Mesothelial cell of epicardium (in vitro differentiated cells): ENCODE measurements at regions not wholly inside any gene's neighbourhood (a gene's known extent, or its start where the extent isn't known, plus 50 kb on each side); places are given as distances from the start of the nearest gene placed in this dataset.

Source experiments
- DNase-seq, 2 experiments: peaks; one replicate each; pipeline ENCODE4 v3.0.0; 2021; ENCODE audit warnings: low spot score in 2 of 2; ENCODE audit not compliant: unreplicated experiment in 2 of 2
- H3K27ac Mint-ChIP-seq: 2 replicates; pipeline ENCODE4 v1.8.0; 2021; ENCODE audit warnings: mixed read lengths
- H3K27me3 Mint-ChIP-seq: 2 replicates; pipeline ENCODE4 v1.8.0; 2021; ENCODE audit warnings: low read depth, mixed read lengths
- H3K36me3 Mint-ChIP-seq: 2 replicates; pipeline ENCODE4 v1.8.0; 2021; ENCODE audit warnings: mixed read lengths
- H3K4me1 Mint-ChIP-seq: 2 replicates; pipeline ENCODE4 v1.8.0; 2021; ENCODE audit warnings: mixed read lengths
- H3K4me3 Mint-ChIP-seq: 2 replicates; pipeline ENCODE4 v1.8.0; 2021; ENCODE audit warnings: mild to moderate bottlenecking, moderate library complexity, mixed read lengths
- H3K9me3 Mint-ChIP-seq: 2 replicates; pipeline ENCODE4 v1.8.0; 2021; ENCODE audit warnings: mixed read lengths
- CTCF ChIP-seq: fragments of 200-600 bp; sonication (generic); IDR thresholded peaks from one replicate; pipeline ENCODE4 v1.5.0; 2021; ENCODE audit warnings: antibody characterized with exemption; ENCODE audit not compliant: unreplicated experiment

- peaks cover 6% of the 10 kb centered on the region for H3K4me1 Mint-ChIP-seq
- no peak for TF ChIP-seq CTCF
- no peaks in the 10 kb centered on the region for H3K27me3 Mint-ChIP-seq
- H3K36me3 Mint-ChIP-seq: peaks cover 8% of the 10 kb centered on the region
- no peak overlapping the region for H3K27ac Mint-ChIP-seq
- peaks cover 24% of the 10 kb centered on the region for H3K9me3 Mint-ChIP-seq
- no peak overlapping the region for H3K4me3 Mint-ChIP-seq
- DNase-seq: no peak
Observed at GRCh38 chr10:36050763-36051499, 408.8 kb upstream of the FZD8 start.

GRCh38 chr10:36048780-36049179 lies 406.7 kb upstream of the FZD8 start:
- no peak for DNase-seq
- H3K27me3 Mint-ChIP-seq: no peaks in the 10 kb centered on the region
- no peak overlapping the region for H3K27ac Mint-ChIP-seq
- H3K36me3 Mint-ChIP-seq: no peaks in the 10 kb centered on the region
- H3K4me3 Mint-ChIP-seq: no peak overlapping the region
- peaks cover 8% of the 10 kb centered on the region for H3K9me3 Mint-ChIP-seq
- no peak for TF ChIP-seq CTCF
- peaks cover 6% of the 10 kb centered on the region for H3K4me1 Mint-ChIP-seq

- DNase-seq: no peak
- TF ChIP-seq CTCF: no peak
- Mint-ChIP-seq H3K4me1 (peaks cover 6% of the 10 kb centered on the region), H3K27me3 (no peaks in the 10 kb centered on the region), H3K9me3 (peaks cover 10% of the 10 kb centered on the region), H3K36me3 (no peaks in the 10 kb centered on the region), H3K4me3 (no peak overlapping the region), H3K27ac (no peak overlapping the region)
Observed at GRCh38 chr10:36048236-36048635, 406.1 kb upstream of the FZD8 start.

GRCh38 chr10:36042135-36042534 lies 400.0 kb upstream of the FZD8 start:
- H3K27ac Mint-ChIP-seq: no peak overlapping the region
- DNase-seq: no peak
- TF ChIP-seq CTCF: no peak
- peaks cover 12% of the 10 kb centered on the region for H3K9me3 Mint-ChIP-seq
- peaks cover 1% of the 10 kb centered on the region for H3K4me1 Mint-ChIP-seq
- H3K4me3 Mint-ChIP-seq: no peak overlapping the region
- no peaks in the 10 kb centered on the region for H3K36me3 Mint-ChIP-seq
- H3K27me3 Mint-ChIP-seq: no peaks in the 10 kb centered on the region

GRCh38 chr10:36038316-36038955 lies 396.3 kb upstream of the FZD8 start:
- Mint-ChIP-seq H3K9me3 (peaks cover 5% of the 10 kb centered on the region), H3K4me1 (peaks cover 1% of the 10 kb centered on the region), H3K27ac (no peak overlapping the region), H3K27me3 (no peaks in the 10 kb centered on the region), H3K4me3 (no peak overlapping the region), H3K36me3 (no peaks in the 10 kb centered on the region)
- TF ChIP-seq CTCF: no peak
- no peak for DNase-seq
